Cardiac fibroblast (primary cell): ENCODE measurements at regions not wholly inside any gene's neighbourhood (a gene's known extent, or its start where the extent isn't known, plus 50 kb on each side); places are given as distances from the start of the nearest gene placed in this dataset.

ENCODE experiments used
- DNase-seq, 2 donors: peaks; one replicate each; pipeline versions ENCODE4 v3.0.0 to v3.0.0-alpha.2; 2010; ENCODE audit warnings: low read depth in 2 of 2
- H3K4me3 ChIP-seq, 2 donors: replicated peaks in 1 of 2; 1 replicate in 1 of 2; 2 replicates in 1 of 2; pipeline ENCODE4 v1.5.1; 2011; ENCODE audit warnings: low read depth in 2 of 2, low read length in 2 of 2, mild to moderate bottlenecking in 2 of 2, moderate library complexity in 1 of 2
- TF ChIP-seq, protein P1 (sequence below): IDR thresholded peaks from one replicate; pipeline ENCODE4 v1.5.1; 2011; ENCODE audit warnings: low read depth, mild to moderate bottlenecking, low read length, inconsistent platforms

DNA sequence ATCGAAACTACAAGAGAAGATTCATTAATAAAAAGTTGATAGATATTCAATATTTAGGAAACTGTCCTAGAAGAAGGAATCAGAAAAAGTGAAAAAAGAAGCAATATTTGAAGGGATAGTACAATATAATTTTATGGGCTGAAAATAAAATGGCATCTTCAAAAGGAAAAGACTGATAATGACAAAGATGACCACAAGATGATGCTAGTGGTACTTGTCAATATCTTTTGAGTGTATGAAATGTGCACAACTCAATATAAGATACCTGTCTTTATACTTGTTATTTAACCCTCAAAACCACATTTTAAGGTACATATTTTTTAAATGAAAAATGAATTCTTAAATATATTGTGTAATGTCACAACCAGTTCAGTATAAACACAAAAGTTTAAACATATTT, 1059.6 kb upstream of the RAG2 start:
- peak; percentile 56 to 65 for DNase-seq
- TF ChIP-seq, protein P1, sequence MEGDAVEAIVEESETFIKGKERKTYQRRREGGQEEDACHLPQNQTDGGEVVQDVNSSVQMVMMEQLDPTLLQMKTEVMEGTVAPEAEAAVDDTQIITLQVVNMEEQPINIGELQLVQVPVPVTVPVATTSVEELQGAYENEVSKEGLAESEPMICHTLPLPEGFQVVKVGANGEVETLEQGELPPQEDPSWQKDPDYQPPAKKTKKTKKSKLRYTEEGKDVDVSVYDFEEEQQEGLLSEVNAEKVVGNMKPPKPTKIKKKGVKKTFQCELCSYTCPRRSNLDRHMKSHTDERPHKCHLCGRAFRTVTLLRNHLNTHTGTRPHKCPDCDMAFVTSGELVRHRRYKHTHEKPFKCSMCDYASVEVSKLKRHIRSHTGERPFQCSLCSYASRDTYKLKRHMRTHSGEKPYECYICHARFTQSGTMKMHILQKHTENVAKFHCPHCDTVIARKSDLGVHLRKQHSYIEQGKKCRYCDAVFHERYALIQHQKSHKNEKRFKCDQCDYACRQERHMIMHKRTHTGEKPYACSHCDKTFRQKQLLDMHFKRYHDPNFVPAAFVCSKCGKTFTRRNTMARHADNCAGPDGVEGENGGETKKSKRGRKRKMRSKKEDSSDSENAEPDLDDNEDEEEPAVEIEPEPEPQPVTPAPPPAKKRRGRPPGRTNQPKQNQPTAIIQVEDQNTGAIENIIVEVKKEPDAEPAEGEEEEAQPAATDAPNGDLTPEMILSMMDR = peak; percentile 61
- no peak overlapping the region for H3K4me3 ChIP-seq

DNA sequence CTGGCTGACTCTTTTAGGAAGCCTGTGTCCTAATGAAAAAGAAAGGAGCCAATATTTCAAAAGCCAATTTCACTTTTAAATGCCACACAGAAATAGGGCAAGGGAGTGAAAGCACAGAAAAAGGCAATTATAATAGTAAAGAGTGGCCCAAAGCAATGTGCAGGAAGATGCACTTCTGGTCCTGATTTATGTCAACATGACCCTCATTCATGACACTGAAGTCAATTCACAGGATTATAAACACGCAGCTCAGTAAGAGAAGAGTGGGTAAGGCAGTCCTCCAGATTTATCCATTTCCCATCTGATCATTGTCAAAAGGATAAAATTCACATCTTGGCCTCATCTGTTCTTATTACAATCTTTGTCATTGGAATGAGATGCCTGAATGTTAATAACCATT, 1049.7 kb upstream of the RAG2 start:
- H3K4me3 ChIP-seq = no peak overlapping the region
- no peak for DNase-seq
- TF ChIP-seq, protein P1 = no peak

DNA sequence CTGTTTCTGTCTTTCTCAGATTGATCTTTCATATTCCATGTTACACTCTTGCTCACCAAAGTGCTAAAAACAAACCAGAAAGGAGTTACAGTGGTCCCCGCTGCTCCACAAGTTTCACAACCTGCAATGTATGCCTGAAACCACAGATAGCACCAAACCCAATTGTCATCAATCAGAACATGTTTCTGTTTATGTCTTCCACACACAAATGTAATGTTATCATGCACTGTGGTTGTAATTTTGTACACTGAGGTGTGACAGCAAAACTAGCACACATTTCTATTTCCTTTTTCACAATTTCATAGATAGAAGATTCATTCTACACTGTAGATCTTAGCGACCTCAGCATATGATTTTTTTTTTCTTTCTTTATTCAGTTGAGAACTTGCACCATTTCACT, 1045.9 kb upstream of the RAG2 start:
- no peak overlapping the region for H3K4me3 ChIP-seq
- no peak for DNase-seq
- TF ChIP-seq, protein P1 = no peak

DNA sequence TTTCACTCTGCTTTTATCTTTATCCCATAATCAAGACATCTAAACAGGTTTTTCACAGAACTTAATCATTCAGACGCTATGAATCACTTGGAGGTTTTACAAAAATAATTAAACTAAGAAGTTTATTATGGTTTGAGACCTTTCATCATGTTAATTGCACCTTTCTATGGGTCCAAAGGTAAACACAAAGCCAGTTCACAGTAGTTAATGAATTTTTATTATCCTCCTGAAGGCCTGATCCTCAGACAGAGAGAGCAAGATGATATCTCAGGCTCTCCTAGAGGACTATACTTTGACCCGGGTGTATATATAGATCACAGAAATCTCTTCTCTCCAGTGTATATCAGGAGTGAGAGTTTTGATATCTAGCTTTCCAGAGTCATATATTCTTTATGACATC, 1044.3 kb upstream of the RAG2 start:
- H3K4me3 ChIP-seq = no peak overlapping the region
- TF ChIP-seq, protein P1 = no peak
- DNase-seq = no peak

DNA sequence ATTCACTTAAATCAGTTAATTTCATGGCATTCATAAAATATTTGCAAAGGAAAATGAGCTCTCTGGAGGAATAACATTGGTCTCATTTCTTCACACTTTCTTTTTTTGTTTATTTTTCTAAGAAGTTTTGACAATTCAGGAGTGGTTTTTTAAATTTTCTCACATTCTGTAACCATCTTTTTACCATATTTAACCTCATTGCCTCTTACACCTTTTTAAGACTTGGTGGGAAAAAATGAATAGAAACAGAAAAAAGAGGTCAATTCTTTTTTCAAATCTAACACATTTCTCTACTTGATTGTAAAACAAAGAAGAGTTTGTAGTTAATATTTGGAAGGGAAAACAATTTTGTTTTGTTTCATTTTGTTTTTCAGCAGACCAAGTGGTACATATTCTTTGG, 1034.7 kb upstream of the RAG2 start:
- TF ChIP-seq, protein P1 = no peak
- H3K4me3 ChIP-seq = no peak overlapping the region
- DNase-seq = no peak

DNA sequence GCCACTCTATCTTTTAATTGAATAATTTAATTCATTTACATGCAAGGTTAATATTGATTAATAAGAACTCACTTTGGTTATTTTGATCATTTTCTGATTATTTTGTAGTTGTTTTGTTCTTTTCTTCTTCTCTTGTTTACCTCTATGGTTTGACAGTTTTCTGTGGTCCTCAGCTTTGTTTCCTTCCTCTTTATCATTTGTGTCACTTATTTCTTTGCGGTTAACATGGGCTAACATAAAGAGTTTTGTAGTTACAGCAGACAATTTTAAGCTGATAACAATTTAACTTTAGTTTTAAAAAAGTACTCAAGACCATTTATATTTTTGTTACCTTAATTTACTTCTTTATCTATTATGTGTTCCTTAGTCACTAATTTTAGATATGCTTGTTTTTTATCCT, 1032.8 kb upstream of the RAG2 start:
- no peak for DNase-seq
- no peak overlapping the region for H3K4me3 ChIP-seq
- TF ChIP-seq, protein P1 = no peak

DNA sequence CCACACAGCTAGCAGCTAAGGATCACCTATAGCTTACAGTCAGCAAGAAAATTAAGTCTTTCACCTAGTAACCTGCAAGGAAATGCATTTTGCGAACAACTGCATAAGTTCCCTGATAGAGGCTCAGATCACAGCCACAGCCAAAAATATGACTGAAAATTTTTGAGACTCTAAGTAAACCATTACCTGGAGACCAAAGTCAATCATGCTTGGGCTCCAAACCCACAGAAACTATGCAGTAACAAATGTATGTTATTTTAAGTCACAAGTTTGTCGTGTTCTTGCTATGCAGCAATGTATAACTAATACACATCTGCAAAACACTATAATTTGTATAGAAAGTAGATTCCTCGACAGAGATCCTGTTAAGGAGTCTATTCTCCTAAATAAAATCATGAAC, 1025.7 kb upstream of the RAG2 start:
- TF ChIP-seq, protein P1 = no peak

More for the DNA sequence above, 1025.7 kb upstream of the RAG2 start:
- H3K4me3 ChIP-seq = no peak overlapping the region
- DNase-seq = no peak
